ENCODE measurements at regions not wholly inside any gene's neighbourhood (a gene's known extent, or its start where the extent isn't known, plus 50 kb on each side); places are given as distances from the start of the nearest gene placed in this dataset.
A peak's percentile ranks its signal among the peaks of the same experiment; 100 is the strongest.

DNA sequence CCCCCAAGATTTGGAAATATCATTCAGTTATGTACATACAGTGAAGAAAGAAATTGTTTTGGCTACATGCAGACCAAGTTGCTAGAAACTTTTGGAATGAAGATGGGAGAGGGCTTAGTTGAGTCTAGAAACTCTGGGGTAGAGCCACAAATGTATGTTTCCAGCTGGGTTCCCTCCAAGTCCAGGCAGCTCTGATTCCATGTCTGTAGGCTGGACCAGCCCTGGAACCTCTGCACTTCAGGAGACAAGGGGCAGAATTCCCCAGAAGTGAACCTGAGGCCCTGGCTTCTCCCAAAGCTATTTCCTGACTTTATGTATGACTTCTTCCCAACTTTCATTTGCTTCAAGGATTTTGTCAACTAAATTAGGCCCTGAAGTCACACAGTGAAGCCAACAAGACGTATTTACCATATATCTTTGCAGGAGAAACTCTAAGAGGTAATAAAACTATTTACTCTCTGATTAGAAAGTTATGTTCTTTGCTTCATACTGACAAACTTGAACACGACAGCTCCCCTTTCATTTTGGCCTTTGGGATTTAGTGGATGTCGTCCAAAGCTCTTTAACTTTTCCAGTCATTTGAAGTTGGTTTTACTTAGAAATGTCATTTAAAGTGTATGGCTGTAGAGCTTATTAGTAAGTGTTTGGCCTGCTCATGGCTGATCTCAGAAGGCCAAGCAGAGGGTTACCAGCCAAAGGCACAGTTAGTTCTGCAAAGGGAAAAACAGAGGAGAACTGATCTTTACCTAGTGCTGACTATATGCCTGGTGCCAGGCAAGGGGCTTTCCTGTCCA is 152.0 kb upstream of the SLC28A3 start:
- 26 to 46% (median 33%) methylated on average over 3 of the region's 3 CpGs for WGBS, 5 donors
- intact Hi-C loops (cut with DNase I; ENCODE audit: low total_unique reads) = no loop called here
- TF ChIP-seq EP300 (IDR thresholded peaks at IDR 0.05) (no peak), POLR2AphosphoS5 (IDR thresholded peaks at IDR 0.05) (no peak), POLR2A (IDR thresholded peaks at IDR 0.05) (no peak)
- TF ChIP-seq, protein P1, sequence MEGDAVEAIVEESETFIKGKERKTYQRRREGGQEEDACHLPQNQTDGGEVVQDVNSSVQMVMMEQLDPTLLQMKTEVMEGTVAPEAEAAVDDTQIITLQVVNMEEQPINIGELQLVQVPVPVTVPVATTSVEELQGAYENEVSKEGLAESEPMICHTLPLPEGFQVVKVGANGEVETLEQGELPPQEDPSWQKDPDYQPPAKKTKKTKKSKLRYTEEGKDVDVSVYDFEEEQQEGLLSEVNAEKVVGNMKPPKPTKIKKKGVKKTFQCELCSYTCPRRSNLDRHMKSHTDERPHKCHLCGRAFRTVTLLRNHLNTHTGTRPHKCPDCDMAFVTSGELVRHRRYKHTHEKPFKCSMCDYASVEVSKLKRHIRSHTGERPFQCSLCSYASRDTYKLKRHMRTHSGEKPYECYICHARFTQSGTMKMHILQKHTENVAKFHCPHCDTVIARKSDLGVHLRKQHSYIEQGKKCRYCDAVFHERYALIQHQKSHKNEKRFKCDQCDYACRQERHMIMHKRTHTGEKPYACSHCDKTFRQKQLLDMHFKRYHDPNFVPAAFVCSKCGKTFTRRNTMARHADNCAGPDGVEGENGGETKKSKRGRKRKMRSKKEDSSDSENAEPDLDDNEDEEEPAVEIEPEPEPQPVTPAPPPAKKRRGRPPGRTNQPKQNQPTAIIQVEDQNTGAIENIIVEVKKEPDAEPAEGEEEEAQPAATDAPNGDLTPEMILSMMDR (IDR thresholded peaks at IDR 0.05) = no peak

DNA sequence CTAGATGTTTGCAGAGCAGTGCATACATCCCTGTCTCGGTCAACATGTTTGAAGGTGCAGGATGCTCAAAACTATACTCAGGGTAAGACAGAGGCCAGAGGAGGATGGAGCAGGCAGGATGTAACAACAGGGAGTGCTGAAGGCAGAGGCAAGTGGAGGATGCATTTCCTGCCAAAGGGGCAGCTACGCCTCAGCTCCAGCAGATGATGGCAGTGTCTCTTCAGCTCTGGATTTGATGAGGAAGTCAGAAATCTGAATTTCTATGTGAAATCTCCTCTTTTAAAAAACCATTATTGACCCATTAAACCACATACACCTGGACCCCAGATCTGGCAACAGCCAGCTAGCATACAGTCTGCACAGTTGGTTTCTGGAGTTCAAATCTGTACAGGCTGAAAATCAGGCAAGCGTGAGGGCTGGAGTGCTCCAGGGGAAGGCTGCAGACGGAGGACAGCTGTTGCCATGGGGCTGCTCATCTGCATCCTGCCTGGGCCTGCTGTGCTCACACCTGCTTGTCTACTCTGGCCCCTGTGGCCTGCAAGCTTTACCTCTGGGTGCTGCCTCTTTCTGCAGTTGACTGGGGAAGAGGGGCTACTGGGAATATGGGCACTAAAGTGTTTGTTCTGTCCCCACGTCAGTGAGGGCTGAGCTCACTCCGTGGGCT is 152.9 kb upstream of the SLC28A3 start:
- TF ChIP-seq POLR2AphosphoS5 (IDR thresholded peaks at IDR 0.05) (no peak), POLR2A (IDR thresholded peaks at IDR 0.05) (no peak), EP300 (IDR thresholded peaks at IDR 0.05) (no peak)
- TF ChIP-seq, protein P1 (IDR thresholded peaks at IDR 0.05) = no peak

More for the DNA sequence above, 152.0 kb upstream of the SLC28A3 start:
- no peak overlapping the region for H3K4me3 ChIP-seq
- H3K9me3 ChIP-seq = no peaks in the 10 kb centered on the region
- H3K27ac ChIP-seq = no peak overlapping the region
- no peaks in the 10 kb centered on the region for H3K36me3 ChIP-seq
- no peaks in the 10 kb centered on the region for H3K4me1 ChIP-seq
- no peaks in the 10 kb centered on the region for H3K27me3 ChIP-seq
- peak in 1 of 2 donors; percentile 19 for DNase-seq

DNA sequence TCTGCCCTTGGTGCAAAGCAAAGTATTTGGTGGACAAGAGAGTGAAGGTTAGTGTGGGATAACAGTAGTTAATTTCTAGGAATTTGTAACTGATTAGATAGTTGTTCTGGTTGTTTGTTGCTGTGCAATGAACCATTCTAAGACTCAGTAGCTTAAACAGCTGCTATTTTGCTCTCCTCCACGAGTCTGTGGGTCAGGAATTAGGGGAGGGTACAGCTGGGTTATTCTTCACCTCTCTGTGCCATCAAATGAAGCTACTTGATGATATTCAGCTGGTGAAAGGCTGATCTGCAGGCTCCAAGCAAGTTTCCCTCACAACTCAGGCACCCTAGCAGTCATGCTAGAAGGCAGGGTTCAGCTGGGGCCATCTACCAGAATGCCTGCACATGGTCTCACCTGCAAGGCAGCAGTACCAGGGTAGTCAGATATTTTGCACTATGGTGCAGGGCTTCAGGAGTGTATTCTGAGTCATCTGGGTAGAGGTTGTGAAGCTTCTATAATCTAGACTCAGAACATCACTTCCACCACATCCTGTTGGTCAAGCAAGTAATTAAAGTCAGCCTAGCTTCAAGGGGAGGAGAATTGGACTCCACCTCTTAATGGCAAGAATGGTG is 159.5 kb upstream of the SLC28A3 start:
- WGBS, 5 donors = 22 to 63% (median 36%) methylated on average over 1 of the region's 1 CpG
- TF ChIP-seq POLR2AphosphoS5 (IDR thresholded peaks at IDR 0.05) (no peak), EP300 (IDR thresholded peaks at IDR 0.05) (no peak), POLR2A (IDR thresholded peaks at IDR 0.05) (no peak)
- TF ChIP-seq, protein P1 (IDR thresholded peaks at IDR 0.05) = no peak
- no peaks in the 10 kb centered on the region for H3K36me3 ChIP-seq
- DNase-seq = no peak
- no peaks in the 10 kb centered on the region for H3K9me3 ChIP-seq
- intact Hi-C loops (cut with DNase I; ENCODE audit: low total_unique reads) = no loop called here
- no peak overlapping the region for H3K27ac ChIP-seq
- H3K4me1 ChIP-seq = no peaks in the 10 kb centered on the region
- H3K27me3 ChIP-seq = no peaks in the 10 kb centered on the region
- H3K4me3 ChIP-seq = no peak overlapping the region

More for the DNA sequence above, 152.9 kb upstream of the SLC28A3 start:
- Histone ChIP-seq H3K36me3 (no peaks in the 10 kb centered on the region), H3K4me1 (no peaks in the 10 kb centered on the region), H3K4me3 (no peak overlapping the region), H3K27me3 (no peaks in the 10 kb centered on the region), H3K9me3 (no peaks in the 10 kb centered on the region), H3K27ac (no peak overlapping the region)
- DNase-seq = no peak
- 69 to 85% (median 81%) methylated on average over 6 of the region's 6 CpGs for WGBS, 5 donors
- intact Hi-C loops (cut with DNase I; ENCODE audit: low total_unique reads) = no loop called here

DNA sequence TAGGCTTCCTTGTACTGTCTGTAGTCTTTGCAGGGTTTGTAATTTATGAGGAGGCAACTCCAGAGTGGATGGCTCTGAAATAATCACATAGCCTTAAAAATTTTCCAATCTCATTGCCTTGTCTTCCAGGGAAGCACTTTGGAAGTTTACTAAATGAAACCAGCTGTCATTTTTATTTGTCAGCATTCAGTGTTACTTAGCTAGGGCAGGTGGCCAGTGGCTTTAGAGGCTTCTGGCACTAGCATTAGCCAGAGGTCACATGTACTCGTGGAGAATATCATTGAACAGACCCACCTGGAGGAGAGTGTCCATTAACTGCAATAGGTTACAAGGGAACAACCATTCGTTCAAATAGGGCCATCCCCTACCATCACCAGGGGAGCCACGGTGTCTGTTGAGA is 160.3 kb upstream of the SLC28A3 start:
- DNase-seq = peak in 1 of 2 donors; percentile 23
- peaks cover 0 to 3% (median under 1%) of the 10 kb centered on the region in 4 donors for H3K9me3 ChIP-seq
- 58 to 76% (median 63%) methylated on average over 3 of the region's 3 CpGs for WGBS, 5 donors
- TF ChIP-seq POLR2AphosphoS5 (IDR thresholded peaks at IDR 0.05) = no peak
- no peak for TF ChIP-seq EP300 (IDR thresholded peaks at IDR 0.05)
- TF ChIP-seq, protein P1 (IDR thresholded peaks at IDR 0.05) = no peak
- TF ChIP-seq POLR2A (IDR thresholded peaks at IDR 0.05) = no peak
- H3K27ac ChIP-seq = no peak overlapping the region
- H3K4me3 ChIP-seq = no peak overlapping the region
- intact Hi-C loops (cut with DNase I; ENCODE audit: low total_unique reads) = no loop called here
- no peaks in the 10 kb centered on the region for H3K4me1 ChIP-seq
- H3K36me3 ChIP-seq = no peaks in the 10 kb centered on the region
- H3K27me3 ChIP-seq = no peaks in the 10 kb centered on the region
